NCI-H748 treated with DMSO at 0.1 percent for 48 hours (cell line): ENCODE measurements at regions not wholly inside any gene's neighbourhood (a gene's known extent, or its start where the extent isn't known, plus 50 kb on each side); places are given as distances from the start of the nearest gene placed in this dataset.

Experiments
- DNase-seq: peaks from one replicate; lab custom pipeline; 2025; lab: John Stamatoyannopoulos, UW

DNA sequence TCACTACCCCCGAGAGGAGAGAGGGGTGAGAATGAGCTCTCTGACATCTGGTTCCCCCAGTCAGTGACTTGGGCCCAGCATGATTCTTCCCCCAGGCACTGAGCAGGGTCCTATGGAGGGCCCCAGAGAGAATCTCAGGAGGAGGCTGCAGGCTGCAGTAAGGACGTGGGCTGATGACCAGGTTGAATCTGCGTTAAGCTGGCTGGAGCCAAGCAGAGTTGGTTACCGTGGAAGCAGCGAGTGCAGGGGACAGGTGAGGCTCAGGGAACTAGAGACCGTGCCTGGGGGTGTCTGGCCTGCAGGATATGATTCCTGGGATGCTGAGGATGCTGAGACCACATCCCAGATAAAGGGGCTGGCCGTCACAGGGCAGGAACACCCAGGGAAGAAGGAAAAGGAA, 314.3 kb upstream of the IRX1 start:
- no peak for DNase-seq

DNA sequence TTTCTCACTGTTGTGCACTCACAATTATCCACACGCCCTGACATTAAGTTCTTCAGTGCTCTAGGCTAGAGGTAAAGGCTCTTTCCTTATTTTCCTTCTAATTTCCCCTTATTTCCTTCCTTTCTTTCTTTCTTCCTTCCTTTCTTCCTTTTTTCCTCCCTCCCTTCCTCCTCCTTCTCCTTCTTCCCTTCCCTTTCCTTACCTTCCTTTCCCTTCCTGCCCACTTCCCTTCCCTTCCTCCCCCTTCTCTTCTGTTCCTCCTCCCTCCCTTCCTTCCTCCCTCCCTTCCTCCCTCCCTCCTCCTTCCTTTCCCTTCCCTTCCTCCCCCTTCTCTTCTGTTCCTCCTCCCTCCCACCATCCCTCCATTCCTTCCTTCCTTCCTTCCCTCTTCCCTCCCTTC, 317.0 kb upstream of the IRX1 start:
- no peak for DNase-seq

DNA sequence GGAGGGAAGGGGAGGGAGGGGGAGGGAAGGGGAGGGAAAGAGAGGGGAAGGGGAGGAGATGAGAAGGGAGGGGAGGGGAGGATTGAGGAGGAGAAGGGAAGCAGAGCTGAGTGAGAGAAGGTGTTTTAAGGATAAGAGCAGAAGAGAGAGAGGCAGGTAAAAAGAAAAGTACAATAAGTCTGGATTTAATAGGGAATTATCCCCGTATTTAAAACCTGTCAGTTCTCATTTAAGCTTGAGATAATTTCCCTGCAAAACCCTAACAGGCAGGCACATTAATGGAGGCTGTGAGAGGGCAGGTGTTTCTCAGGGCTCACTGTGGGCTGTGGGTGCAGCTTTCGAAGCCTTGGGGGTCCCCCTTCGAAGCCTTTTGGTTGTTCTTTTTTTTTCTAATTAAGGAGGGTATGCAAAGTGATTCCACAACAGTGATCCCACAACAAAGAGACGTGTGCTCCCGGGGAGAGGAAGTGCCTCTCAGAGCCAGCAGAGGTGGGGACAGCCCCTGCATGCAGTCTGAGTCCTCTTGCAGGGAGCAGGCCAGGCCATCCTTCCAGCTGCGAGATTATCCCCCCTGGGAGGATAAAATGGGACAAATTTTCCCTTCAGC, 317.9 kb upstream of the IRX1 start:
- DNase-seq = no peak

DNA sequence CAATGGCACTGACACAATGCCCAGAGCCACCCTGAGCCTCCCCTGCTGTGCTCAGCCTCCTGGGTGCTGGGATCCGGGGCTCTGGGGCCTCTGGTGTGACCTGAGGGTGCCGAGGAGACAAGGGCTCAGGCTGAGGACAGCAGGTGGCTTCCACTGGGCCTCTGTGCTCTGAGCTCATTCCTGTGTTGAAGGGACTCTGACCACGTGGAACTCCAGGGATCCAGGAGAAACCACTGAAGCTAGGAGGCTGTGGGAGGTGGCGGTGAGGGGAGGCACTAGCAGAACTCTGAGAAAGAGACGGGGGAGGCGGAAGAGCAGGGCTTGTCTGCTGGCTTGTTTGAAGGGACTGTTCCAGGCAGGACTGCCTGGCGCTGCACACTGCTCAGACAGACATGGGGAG, 318.7 kb upstream of the IRX1 start:
- DNase-seq = no peak

DNA sequence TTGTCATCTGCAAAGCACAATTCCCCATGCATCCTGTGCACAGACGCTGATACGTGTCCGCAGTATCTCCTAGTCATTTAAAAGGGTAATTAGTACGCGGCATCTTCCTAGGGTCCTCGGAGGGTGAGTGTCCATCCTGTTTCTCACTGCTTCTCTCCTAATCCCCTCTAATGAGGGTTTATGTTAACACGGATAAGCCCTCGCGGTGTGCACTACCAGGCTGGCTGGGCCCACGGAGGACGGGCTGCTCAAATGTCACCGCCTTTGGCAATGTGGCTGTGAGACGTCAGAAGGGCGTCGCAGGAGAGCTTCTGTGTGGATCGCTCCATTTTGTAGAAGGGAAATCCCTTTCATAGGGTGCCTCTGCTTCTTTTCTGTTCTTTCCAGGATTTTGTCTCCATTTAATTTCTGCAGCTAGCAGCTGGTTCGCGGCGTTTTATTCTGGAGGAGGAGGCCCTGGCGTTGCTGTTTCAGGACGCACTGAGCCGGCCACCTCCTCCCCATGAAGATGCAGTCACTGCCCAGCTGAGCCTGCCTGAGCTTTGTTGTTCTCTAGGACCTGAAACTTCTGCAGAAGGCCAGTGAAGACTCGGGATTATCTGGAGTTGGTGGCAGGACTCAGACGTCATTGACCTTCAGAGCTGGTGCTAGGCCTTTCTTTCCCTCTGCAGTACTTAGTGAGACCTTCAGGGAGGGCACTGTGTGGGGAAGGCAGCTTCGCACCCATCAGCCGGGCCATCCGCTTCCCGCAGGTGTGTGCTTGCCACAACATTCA, 326.1 kb upstream of the IRX1 start:
- DNase-seq = no peak

DNA sequence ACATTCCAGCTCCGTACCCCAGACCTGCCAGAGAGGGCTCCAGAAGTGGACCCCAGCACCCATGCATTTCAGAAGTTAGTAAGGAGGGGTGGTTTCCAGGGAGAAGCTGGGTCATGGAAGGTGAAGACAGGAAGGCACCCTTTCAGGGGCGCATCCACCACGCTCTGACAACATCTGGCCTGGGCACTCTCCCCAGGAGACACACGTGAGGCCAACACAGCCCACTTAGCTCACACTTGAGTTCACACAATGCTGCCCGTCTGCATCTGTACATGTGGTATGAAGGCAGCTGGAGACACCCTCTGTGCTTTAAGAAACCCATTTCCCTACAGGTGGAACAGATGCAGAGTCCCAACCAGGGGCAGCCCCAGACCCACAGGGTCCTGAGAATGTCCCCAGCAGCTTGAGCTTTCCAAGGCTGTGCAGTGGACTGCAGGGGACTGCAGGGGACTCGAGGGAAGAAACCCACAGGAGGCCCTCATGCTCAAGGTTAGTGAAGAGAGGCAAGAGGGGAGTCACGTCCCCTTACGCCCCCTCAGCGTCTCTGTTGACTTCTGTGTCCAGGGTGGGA, 326.8 kb upstream of the IRX1 start:
- no peak for DNase-seq

DNA sequence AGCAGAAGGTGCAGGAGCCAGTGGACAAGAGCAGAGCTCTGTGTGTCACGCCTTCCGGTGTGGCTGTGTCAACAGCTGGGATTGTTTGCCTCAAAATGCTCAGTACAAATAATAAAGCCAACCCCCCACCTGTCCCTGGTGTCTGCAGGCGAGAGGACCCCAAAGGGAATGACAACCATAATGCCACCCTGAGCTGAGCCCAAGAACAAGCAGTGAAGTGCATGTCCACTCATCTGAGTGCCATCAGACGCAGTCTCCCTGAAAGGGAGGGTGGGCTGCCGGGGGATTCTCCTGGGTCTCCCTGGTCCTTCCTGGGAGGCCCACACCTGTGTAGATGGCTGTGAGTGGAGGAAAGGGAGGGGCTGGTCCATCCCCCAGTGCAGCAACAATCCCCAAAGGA, 328.8 kb upstream of the IRX1 start:
- DNase-seq = no peak

DNA sequence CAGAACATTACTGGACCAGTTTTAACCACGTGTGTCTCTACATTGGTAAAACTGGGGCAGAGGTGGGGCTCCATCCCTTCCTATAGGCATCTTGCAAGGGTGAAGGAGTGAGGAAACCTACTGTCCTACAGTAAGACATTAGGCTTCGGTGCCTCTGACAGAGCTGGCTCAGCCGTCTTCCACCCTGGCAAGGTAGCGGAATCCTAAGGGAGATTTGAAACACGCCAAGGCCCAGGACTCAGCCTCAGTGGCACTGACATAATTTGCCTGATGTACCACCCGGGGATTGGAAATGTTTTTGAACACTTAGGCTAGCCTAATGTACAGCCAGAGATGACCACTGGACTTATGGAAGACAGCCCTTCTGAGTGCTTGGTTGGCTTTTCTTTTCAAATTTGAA, 329.7 kb upstream of the IRX1 start:
- no peak for DNase-seq

DNA sequence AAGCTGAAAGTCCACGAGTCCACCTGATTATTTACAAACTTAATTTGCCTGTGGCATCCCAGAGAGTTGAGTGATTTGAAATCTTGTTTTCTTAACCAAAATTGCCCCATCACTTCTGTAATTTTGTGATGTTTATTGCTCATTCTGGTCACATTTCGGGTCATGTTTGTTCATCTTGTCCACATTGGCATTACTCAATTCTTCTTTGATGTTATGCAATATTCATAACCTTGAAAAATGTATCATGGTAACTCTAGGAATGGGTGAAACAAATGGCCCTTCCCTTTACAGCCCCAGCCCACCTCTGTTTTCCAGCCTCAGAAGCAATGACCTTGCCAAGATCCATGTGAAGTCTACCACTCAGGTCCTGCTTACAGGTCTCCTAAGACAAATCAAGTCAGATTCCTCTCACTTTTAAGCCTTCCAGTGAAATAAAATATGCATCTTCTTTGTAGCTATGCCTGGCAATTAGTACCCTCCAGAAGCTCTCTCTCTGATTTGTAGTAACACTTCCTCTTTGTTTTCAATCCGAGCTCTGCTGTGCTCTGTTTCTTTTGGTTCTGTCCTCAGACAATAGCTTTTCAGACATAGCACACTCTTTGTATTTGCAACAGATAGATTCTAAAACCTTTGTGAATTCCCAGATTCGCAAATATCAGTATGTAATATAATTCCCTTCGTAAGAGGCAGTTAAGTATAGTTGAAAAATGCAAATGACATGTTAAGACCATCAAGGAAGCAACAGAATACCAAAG, 330.3 kb upstream of the IRX1 start:
- DNase-seq = no peak

DNA sequence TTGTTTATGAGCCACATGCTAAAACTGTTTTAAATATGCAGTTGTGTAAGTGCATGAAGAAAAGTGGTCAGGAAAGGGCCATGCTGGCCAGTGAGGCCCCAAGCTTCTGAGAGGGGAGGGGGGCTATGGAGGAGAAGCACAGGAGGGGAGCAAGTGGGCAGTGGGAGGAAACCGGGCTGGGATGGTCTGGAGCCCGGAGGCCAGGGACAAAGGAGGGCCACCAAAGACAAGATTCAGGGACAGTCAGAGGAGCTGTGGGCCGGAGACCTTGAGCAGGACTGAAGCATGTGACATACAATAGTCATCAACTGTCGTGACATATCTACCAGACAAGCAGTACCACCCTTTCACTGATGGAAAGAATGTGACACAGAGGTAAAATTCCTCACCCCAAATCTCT, 333.2 kb upstream of the IRX1 start:
- DNase-seq = no peak

DNA sequence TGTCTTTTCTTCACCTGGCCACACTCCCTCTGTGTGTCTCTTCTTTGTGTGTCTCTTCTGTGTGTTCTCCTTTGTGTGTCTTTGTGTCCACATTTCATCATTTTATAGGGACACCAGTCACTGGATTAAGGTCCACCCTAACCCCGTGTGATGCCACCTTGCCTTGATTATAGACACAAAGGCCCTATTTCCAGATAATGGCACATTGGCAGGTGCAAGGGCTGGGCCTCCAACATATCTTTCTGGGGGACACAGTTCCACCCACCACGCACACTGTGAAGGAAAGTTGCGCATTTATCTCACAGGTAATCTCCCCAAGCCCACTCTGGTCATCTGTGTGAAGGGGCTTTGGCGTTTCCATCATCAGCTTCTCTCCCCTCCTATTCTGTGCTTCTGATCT, 334.6 kb upstream of the IRX1 start:
- no peak for DNase-seq

DNA sequence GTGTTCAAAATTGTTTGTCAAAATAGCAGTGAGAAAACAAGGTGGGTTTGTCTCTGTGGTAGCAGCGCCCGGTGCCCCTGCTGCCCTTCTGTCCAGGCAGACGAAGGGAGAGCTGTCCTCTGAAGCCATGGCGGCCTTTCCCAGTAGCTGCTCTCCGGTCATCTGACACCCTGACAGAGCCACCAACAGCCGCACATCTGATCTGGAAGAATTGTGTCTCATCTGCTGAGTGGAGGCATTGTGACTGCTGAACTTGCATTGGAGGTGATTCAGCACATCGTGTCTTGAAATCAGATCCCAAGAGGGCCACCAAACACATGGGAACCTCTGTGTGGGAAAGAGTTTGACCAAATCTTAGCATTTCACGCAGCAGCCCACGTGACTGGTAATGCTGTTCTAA, 337.6 kb upstream of the IRX1 start:
- no peak for DNase-seq

DNA sequence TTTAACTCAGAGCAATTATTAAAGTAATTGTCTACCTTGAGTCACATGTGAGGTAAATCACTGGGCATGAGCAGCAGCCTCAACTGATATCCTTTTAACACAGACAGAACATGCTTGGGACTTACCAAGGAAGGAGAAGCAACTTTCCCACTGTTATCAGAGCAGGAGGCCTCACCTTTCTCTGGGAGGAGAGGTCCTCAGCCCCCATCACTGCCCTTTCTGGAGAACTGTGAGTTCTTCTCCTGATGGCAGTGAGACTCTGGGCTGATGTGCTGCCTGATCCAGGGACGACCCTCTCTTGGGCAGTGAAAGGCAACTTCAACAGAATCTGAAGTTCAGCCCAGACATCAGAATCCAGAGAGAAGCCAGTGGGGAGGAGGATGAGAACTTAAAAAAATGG, 343.4 kb upstream of the IRX1 start:
- no peak for DNase-seq

DNA sequence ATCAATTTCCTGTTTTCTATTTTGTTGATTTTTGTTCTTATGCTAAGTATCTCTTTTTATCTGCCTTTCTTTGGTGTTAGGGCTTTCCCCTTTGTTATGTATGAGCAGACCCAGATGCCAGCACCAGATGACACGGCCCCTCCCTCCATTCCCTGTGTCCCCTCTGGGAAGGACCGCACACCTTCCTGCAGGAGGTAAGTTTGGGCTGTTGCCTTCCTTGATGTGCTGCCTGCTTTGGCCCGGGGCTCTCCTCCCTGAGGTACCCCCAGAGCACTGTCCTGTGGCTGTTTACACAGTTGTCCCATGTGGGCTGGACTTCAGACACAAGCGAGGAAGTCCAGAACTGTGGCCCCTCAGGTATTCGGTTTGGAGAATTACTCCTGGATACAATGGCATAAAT, 343.8 kb upstream of the IRX1 start:
- no peak for DNase-seq

DNA sequence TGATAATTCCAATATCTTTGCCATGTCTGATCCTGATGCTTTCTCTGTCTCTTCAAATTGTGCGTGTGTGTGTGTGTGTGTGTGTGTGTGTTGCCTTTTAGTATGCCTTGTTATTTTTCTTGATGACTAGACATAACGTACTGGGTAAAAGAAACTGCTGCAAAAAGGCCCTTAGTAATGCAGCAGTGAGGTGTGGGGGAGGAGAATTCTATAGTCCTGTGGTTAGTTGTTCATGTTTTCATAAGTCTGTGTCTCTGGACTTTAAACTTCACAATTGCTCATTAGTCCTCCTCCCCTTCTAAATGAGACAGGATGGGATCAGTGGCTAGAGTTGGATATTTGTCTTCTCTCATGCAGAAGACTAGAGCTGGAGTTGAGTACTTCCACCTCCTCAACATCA, 346.2 kb upstream of the IRX1 start:
- DNase-seq = no peak

DNA sequence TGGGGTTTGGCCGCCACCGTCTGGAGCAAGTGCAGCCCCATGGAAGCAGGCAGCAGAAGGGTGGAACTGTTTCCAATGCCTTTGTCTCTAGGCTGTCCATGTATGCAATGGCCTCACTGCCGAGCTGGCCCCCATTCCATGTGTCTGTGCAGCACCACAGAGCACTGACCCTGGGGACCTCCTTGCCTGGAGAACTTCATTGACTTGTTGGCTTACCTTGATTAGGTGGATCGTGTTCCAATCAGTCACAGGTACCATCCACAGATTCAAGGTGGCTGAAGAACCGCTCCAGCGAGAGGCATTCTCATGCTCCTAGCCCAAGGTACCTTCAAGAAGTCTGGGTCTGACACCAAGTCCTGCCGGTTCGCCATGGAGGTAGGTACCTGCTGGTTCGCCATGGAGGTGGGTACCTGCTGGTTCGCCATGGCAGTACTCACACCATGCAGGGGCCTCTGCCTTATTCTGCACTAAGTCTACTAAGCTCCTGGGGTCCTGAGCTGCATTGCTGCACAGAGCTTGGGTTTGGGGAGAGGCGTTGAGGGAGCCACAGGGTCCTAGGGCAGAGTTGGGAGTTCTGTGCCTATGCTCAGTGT, 358.3 kb upstream of the IRX1 start:
- no peak for DNase-seq

DNA sequence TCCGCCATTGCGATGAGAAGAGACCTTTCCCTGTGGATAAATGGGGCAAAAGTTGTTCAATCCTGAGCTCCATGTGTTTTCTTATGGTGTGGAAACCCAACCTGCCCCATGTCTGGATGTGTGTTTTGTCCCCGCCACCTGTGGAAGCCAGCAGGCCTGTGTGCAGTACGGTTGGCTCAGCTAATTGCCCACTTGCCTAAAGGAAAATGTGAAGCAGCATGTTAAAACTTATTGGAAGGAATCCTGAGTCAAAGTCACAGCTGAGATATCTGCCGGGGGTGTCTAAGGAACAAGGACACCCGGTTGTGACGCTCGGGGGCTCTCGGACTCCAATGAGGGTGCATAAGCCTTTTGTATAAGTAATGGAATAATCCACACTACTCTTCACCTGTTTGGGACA, 361.1 kb upstream of the IRX1 start:
- no peak for DNase-seq

DNA sequence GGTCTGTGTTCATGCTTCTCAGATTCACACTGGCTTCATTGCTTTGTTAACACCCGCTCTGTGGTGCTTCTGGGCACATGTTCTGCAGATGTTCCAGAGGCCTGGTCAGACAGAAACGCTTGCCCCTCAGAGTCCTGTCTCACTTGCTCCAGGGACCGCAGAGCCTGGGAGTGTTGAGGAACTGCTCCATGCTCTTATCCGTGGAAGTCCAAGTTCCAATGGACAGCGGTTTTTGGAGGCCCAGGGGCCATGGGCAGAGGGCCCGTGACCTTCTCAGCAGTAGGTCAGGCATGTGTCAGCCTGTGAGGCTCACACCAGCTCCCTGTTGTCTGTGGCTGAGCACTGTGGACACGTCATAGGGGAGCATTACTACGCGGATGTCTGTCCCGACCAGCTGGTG, 364.7 kb upstream of the IRX1 start:
- DNase-seq = no peak

DNA sequence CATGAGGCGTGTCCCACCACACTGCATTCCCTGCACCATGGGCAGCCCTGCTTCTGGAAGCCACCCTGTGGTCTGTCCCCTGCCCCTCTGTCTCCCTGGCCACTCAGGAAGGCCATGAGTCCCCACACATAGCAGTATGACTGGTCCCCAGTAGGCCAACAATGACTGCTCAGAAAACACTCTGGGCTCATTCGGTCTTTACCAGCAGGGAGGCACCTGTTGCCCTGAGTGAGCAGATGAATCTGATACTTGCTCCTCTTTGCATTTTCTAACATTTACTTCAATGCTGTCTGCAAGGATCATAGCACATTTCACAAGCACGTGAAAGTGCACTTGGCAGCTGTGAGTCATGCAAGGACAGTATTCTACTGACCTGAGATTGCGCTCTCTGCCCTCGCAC, 365.4 kb upstream of the IRX1 start:
- DNase-seq = no peak

DNA sequence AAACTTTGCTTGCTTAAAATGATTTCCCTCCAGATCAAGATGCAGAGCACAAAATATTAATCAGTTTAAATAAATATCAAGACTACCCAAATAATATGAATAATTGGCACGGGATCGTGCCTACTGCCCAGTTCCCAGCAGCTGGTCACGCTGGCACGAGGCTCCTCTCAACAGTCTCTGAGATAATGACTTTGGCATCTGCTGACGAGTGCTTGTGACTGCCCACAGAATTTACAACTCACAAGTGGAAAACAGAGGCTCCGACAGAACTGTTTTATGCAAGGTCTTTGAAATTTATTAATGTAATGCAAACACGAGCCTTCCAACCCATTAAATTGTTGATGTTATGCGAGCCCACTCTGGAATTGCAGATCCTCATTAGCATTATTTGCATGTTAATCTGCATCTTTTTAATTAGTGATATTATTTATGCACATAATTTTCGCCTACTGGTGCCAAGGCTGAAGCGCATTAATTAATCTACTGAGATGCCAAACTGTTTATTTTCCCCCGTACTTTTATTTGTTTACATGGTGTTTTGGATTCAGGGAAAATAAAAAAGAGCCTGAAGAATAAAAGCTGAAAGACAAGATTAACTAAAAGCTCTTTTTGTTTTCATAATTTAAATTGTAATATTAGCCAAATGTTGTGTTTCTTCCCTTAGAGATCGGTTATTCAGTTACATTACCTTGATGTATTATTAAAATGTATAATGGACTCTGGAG, 369.3 kb upstream of the IRX1 start:
- peak; percentile 25 for DNase-seq

DNA sequence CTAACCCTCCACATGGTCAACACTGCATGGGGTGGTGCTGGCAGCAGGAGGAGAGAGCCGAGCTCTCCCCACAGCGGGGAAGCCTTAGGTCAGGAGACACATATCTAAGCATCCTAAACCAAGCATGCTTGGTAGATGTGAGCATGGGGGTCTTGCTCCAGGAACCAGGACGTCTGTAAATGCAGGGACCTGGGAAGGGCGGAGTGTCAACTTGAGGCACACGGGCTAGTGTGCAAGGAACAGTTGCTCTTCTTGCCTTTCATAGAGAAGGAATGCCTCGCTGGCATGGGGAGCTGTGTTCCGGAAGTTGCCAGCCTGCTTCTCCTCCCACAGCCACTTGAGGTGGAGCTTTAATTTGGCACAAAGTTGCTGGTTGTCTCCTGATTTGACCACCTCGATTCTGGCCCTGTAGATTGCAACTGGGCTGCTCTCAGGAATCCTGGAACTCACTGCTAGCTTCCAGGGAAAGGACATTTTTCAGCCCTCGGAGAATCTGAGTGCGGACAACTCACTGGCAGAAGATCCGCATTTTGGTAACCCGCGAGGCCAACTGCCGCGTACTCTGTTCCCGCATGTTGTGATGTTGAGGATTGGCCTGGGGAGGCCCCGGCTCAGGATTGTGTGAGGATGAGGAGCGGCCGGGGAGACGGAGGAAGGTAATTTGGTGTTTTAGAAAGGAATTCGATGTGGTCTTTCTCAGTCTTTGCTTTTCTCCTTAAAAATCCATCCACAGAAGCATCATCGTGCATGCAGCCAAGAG, 370.3 kb upstream of the IRX1 start:
- no peak for DNase-seq
